Stimulated activated CD4-positive, alpha-beta T cell treated with anti-CD3 and anti-CD28 coated beads, Interleukin-1b, Interleukin-23, amount 100 ng/mL, for 48 hours (primary cell): ENCODE measurements at regions not wholly inside any gene's neighbourhood (a gene's known extent, or its start where the extent isn't known, plus 50 kb on each side); places are given as distances from the start of the nearest gene placed in this dataset.

Experiments used
- DNase-seq: peaks from one replicate; pipeline ENCODE4 v3.0.0-alpha.2; 2020

- DNase-seq: no peak
Measured at GRCh38 chr11:71120471-71120896, 131.9 kb downstream of the SHANK2 start.

GRCh38 chr11:71119656-71120269 lies 132.6 kb downstream of the SHANK2 start:
- no peak for DNase-seq

- no peak for DNase-seq
Measured at GRCh38 chr11:71118671-71119250, 133.6 kb downstream of the SHANK2 start.

GRCh38 chr11:71117311-71117710 lies 135.1 kb downstream of the SHANK2 start:
- DNase-seq: no peak

DNA sequence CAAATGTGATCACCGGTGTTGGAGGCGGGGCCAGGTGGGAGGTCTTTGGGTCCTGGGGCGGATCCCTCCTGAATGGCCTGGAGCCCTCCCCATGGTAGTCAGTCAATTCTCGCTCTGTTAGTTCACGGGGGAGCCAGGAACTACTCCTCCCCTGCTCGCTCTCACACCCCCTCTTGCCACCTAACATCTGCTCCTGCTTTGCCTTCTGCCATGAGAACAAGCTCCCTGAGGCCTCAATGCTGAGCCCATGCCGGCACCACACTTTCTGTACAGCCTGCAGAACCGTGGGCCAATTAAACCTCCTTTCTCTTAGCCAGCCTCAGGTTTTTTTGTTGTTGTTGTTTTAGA lies 135.7 kb downstream of the SHANK2 start:
- DNase-seq: no peak

- DNase-seq: no peak
Measured at GRCh38 chr11:71115770-71116692, 136.3 kb downstream of the SHANK2 start.

GRCh38 chr11:71114124-71114851 lies 138.1 kb downstream of the SHANK2 start:
- no peak for DNase-seq

GRCh38 chr11:71112990-71113389 lies 139.4 kb downstream of the SHANK2 start:
- no peak for DNase-seq

GRCh38 chr11:71112454-71112853 lies 139.9 kb downstream of the SHANK2 start:
- no peak for DNase-seq

DNA sequence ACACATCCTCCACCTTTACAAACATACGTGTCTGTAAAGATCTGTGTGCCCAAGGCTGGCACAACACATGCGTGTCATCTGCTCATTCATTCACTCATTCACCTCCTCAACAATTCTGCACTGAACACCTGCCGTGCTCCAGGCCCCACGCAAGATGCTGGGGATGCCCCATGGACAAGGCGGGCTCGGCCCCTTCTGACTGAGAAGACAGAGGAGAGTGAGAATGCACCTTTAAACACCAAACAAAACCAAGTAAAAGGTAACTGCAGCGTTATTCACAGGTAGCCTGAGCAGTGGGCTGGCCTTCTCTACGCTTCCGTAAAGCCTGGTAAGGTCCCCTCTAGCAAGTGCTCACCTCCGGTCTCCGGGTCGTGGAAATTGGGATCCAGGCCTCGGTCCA lies 142.8 kb downstream of the SHANK2 start:
- no peak for DNase-seq

DNA sequence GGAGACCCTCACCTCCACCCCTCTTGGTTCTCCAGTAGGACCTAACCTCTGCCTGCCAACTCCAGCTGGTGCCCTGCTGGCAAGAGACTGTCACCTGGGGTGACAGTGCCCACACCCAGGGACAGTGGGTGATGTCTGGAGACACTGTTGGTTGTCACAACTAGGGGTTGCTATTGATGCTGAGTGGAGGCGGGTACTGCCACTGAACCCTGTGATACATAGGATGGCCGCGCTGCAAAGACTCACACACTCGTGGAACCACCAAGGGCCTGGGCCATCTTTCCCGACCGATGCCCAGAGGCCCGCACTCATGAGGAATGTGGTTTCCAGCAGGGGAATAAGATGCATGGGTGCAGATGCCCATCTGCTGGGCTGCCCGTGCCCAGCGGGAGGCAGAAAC lies 143.2 kb downstream of the SHANK2 start:
- no peak for DNase-seq

GRCh38 chr11:71108013-71108865 lies 144.1 kb downstream of the SHANK2 start:
- DNase-seq: no peak

- no peak for DNase-seq
Measured at GRCh38 chr11:71106671-71107070, 145.7 kb downstream of the SHANK2 start.

DNA sequence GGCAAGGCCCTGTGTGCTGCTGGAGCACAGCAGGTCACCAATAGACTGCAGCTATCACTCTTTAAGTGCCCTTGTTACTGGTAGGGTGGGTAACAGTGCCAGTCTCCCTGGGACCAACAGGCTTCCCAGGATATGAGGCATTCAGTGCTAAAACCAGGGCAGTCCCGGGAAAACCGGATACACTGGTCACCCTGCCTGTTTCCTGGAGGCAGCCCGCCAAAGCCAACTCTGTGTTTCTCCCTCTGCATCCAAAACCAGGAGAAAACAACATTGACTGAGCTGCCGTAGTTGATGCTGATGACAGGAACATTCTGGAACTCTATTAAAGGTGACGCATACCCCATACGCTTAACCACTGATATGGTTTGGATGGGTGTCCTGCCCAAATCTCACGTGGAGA lies 149.1 kb downstream of the SHANK2 start:
- DNase-seq: no peak

DNA sequence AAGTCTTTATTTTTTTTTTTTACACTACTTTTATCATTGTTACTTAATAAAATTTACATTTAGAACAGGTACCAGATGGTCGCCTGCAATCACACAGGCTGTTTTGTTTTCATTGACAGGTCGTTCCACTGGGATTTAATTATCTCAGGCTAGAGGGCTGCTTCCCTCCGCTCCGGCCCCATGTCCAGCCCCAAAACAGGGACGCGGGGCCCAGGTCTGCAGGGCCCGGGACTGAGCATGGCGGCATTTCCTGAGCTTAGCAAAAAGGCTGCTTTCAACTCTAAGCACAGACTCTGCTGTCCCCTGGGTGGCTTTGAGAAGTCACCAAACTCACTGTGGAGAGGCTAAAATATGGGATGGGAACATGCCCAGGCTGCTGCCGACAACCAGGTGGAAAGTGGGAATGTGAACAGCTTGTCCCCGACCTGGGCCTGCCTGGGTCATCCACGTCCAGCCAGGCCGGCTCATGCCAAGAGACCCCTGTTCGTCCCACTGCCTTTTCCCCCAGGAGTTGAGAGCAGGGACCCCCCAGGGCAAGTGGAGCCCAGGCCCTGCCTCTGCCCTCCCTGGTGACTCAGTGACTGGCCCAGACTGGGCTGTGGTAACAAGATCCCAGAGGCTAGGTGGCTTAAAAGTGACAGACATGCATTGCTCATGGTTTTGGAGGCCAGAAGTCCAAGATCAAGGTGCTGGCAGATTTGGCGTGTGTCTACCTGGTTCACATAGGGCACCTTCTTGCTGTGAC lies 150.0 kb downstream of the SHANK2 start:
- DNase-seq: no peak

DNA sequence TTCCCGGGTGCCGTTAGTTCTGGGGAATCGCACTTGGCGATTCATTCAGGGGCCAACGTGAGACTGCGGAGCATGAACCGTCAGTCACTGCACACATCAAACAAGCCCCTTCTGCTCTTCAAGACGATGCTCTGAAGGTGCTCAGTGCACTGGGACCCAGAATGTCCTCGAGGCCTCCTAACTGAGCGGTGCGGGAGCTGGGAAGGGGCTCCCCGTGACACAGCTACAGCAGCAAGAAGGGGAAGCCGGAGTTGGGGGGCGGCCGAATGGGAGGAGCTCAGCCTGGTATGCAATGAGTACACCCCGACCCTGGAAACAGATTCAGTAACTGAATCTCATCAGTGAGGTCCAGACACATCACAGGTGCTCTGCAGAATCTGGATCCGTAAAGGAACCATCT lies 150.8 kb downstream of the SHANK2 start:
- DNase-seq: no peak

GRCh38 chr11:71101046-71101445 lies 151.3 kb downstream of the SHANK2 start:
- no peak for DNase-seq

DNA sequence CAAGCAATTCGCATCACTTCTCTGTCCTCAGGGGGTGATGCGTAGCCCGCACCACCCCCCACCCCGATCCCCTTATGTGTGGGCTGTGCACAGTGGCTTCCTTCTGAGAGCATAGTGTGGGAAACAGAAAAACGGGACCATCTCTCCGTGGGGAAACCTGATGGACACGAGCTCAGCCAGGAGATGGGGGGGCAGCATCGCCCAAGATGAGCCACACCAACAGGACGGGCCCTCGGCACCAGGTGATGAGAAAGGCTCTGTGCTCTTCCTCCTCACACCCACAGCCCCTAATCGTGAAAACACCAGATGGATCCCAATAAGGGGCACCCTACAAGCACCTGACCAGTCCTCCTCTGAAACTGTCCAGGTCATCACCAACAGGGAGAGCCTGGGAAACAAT lies 153.6 kb downstream of the SHANK2 start:
- DNase-seq: no peak

GRCh38 chr11:71097506-71098240 lies 154.7 kb downstream of the SHANK2 start:
- no peak for DNase-seq

DNA sequence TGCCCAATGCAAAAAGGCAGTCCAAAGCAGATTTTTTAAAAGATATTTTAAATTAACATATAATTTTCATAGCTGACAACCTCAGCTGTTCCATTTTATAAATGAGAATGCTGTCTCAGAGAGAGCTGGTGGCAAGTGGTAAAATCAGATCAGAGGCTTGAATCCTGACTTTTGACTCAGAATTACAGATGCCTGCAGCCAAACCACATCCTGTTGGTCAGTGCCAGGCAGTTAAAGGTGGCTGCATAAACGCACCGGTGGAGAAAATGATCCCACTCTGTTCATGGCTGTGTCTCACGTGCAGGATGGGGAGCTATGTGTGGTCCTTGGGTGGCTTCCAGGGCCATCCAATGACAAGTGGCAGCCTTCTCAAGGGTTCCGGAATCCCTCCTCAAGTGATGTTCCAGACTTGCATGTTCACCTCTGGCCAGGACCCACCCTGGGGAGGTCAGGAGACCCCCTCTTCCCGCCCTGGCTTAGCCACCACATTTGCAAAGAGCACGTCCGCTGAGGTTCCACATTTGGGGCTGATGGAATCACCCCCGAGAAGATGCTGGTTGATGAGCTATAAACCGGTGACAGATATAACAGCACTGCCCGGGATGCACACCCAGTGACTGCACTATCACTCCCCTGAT lies 155.5 kb downstream of the SHANK2 start:
- DNase-seq: no peak
